ENCODE measurements at regions not wholly inside any gene's neighbourhood (a gene's known extent, or its start where the extent isn't known, plus 50 kb on each side); places are given as distances from the start of the nearest gene placed in this dataset.

- TF ChIP-seq SAFB2 (CRISPR knock-in tag; IDR thresholded peaks at IDR 0.05; ENCODE audit: borderline replicate concordance, low read depth) (no peak), TOE1 (CRISPR knock-in tag; IDR thresholded peaks at IDR 0.05) (no peak), PCBP1 (IDR thresholded peaks at IDR 0.05; ENCODE audit: borderline replicate concordance, low read depth, low read length) (no peak)
Measured at GRCh38 chr10:120765226-120765803, 85.8 kb upstream of the WDR11 start.
